GM18861 (cell line): ENCODE measurements at regions not wholly inside any gene's neighbourhood (a gene's known extent, or its start where the extent isn't known, plus 50 kb on each side); places are given as distances from the start of the nearest gene placed in this dataset.
"Not testable (repeated sequence)": the region's sequence is repeated elsewhere in the genome, so short reads cannot be mapped to it uniquely, and the experiment has no call there.

ENCODE experiments used
- ATAC-seq: cut with Tn5 transposase; IDR thresholded peaks from one replicate; pipeline ENCODE4 v1.9.1; 2021; ENCODE audit not compliant: unreplicated experiment

DNA sequence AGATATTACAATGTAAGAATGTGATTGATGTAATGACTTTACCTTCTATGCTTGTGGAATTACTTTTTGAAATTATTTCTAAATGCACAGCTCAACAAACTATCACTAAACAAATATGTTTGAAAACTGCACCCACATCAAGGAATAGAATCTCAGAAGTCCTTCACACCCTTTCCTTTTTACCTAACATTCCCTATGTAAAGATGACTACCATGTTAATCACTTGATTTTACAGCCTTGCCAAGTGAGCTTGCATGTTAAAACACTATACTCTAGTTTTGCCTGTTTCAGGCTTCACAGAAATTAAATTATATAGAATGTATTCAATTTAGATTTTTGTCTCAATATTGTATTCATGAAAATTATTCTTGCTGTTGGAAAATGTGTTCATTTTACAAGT, 1169.4 kb upstream of the CELF2 start:
- ATAC-seq = no peak

DNA sequence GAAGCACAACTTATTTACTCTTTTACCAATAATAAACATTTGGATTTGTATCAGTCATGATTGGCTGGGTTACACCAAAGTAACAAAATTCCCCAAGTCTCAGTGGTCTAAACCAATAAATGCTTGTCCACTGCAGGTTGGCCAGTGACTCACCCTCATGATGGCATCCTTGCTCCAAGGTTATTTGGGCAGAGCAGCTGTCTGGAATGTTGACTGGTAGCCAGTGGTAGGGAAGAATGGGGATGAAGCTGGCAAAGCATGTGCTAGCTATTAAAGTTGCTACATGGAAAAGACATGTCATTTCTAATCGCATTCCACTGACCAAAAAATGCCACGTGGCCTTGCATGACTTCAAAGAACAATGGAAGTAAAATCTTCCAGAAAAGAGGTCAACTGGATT, 1168.7 kb upstream of the CELF2 start:
- ATAC-seq = no peak

DNA sequence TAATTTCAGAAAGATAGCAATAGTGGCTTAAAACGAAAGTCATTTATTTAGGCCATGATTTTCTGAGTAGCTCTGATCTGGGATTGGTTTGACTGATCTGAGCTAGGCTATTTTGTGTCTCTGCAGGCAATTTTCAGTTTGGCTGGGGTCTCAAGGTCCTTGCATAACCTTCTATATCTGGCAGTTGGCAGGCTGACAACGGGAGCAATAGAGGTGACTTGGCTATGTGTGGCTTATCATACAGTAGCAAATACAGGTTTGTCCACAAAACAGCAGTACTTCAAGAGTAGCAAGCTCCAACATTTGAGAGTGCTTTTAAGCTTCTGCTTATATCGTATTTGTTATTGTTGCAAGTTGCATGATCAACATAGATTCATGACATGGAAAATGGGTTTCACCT, 1167.3 kb upstream of the CELF2 start:
- no peak for ATAC-seq

DNA sequence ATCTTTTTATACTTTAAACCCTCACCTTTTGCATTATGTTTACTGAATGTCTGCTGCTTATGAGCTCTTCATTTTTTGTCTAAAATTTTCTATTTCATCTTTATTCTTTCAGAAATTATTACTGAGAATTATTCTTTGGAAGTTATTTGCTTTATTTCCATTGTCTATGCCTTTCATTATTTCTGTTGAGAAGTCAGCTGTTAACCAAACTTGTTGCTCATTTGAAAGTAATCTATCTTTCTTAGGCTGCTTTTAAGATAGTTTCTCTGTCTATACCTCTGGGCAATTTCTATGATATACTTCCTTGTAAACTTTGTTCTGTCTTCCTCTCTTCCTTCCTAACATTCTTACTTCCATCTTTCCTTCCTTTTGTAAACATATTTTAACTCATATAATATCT, 1165.9 kb upstream of the CELF2 start:
- no peak for ATAC-seq

DNA sequence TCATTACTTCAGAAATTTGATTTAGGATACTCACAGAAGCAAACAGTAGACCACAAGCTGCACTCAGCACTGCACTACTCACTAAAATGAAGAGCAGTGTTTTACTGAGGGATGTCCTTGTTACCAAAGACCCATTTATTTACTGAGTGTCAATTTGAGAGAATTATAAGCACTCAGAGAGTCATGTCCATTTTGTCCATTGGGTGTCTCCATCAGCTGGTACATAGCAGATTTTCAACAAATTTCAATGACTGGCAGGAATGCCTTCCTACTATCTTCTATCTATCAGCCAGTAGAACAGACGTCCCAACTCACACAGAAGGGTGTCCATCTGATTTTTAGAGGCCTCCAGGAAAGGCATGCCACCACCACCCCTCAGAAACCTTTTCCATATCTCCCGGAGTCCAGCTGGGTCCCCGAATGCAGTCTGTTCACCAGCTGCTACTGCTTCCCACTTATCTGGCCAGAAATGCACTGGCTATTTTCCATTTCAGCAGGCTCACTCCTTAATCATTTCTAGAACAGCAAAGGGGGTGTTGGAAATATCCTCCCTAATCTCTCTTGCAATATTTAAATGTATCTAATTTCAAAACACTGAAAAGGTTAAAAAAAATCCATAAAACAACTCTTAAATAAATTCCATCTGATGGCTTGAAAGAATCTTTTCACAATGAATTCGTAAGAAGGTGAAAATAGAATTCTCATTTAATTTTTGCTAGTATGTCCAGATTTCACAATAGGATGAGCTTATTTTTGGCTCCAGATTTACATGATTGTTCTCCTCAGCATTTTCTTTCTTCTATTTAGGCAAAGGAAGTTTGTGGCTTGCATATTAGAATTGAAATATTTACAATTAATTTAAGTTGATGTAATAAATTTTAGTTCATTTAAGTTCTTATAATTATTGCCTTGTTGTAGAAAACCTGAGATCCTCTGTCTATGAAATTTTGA, 1164.0 kb upstream of the CELF2 start:
- no peak for ATAC-seq

DNA sequence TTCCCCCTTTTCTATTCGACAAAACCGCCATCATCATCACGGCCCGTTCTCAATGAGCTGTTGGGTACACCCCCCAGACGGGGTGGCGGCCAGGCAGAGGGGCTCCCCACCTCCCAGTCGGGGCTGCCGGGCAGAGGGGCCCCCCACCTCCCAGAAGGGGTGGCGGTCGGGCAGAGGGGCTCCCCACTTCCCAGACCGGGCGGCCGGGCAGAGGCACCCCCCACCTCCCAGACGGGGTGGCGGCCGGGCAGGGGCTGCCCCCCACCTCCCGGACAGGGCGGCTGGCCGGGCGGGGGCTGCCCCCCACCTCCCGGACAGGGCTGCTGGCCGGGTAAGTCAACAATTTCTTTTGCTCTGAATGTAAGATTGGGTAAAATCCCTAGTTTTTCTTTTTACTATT, 1162.2 kb upstream of the CELF2 start:
- not testable (repeated sequence) for ATAC-seq

DNA sequence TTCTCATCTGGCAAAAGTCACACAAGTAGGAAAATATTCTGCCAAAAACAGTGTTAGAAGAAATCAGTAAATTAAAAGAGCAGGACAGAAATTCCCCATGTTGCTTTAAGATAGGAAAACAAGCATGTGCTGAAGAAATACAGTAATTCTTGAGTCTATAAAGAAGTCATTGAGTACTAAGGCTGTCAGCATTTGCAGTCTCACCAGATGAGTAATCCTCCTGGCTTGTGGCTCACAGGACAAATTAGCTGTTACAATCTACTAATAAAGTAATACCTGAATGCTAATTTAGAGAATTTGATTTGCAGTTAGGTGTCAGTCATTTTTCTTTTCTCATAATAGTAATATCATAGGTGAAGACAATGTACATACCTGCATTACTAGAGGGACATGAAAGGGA, 1158.9 kb upstream of the CELF2 start:
- ATAC-seq = no peak

DNA sequence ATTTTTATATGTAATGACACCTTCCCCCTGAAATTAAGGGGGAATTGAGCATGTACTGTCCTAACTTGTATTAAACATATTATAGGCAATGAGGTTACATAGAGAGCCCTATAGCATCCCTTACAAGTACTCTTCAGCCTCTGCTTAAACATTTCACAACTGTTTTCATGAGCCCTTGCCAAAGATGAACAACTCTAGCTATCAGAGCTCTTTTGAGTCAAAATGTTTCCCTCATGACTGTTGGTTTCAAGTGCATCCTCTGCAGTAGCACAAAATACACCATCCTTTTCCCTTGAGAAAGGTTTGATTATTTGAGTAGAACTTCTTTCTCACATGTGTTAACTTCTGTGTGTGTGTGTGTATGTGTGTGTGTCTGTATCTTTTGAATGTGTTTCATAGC, 1157.6 kb upstream of the CELF2 start:
- no peak for ATAC-seq

DNA sequence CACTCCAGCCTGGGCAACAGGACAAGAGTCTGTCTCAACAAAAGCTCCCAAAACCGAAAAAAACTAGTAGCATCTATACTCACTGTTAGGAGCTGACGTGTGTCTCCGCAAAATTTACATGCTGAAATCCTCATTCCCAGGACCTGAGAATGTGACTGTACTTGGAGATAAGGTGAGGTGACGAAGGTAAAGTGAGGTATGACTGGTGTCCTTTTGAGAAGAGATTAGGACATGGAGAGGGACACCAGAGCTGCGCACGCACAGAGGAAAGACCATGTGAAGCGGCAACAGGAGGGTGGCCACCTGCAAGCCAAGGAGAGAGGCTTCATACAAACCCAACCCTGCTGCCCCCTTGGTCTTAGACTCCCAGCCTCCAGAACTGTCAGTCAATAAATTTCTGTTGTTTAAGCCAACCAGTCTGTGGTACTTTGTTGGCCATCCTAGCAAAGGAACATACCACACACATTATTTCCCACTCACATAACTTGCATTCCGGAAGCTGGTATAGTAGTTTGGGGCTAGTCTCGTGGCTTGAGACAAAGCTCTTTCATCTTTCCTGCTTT, 1154.0 kb upstream of the CELF2 start:
- no peak for ATAC-seq

DNA sequence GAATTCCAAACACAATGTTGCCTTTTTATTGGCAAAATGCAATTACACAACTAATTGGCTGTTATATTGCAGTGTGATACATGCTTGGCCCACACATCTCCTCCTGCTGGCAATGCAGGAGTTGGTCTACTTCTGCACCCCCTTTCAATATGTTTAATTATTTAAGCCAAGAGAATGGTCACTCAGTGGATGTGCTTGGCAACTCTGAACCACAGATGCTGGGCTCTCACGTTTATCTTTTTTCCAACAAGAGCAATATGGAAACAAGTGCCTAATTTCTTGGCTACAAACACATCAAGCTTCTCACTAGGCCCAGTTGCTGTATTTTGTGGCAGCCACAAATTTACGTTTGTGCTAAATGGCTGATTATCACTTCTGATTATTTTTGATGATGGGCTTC, 1149.2 kb upstream of the CELF2 start:
- ATAC-seq = no peak

DNA sequence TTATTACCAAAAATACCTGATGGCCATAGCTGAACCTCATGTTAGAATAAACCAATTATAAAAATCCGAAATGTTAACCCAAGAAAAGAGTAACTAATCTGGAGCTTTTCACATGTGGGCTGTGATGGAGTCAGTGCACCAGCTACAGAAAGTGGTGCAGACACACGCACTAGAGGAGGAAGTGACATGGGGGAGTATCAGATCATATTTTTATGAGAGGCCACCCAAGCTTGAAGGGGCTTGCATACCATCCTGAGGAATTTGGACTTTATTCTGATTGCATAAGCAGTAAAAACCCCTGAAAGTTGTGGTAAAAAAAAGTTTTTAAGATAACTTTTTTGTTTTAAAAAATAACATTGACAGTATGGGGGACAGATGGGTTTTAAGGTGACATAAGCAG, 1148.5 kb upstream of the CELF2 start:
- no peak for ATAC-seq

DNA sequence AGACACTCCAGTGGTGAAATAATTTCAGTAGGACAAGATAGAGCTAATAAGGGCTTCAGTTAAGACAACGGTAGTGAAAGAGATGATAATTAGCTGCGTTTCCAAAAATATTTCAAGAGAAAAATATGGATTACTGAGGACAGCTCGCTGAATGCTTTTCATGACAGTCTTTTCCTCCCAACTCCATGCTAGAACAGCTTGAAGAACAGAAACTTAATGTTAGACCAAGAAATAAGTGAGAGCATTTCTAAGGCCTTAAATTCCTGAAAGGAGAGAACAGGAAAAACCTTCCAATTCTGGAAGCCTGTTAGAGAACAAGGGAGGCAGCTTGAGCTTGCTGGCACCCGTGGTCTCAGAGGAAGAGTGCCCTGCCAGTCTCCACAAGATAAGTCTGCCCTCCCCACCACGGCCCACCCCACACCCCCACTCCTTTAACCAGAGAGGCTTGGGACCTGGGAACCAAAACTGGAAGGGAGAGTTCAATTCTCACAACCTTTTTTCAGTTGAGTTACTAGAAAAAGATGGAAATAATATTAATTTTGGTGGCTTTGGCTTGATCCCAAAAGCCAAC, 1148.0 kb upstream of the CELF2 start:
- no peak for ATAC-seq

DNA sequence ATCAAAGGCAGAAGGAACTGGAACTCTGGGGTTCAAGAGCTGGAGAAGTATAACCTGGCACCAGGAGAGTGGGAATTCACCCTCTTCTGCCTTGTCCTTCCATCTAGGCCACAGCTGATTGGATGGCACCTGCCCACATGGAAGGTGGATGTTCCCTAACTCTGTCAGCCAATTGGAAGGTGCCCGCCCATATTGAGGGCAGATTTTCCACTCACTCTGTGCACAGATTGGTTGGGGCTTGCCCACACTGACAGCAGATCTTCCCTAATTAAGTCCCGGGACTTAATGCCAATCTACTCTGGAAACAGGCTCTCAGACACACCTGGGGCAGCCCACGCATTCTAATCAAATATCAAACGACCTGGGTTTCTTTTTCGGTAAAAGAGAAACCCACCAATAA, 1142.3 kb upstream of the CELF2 start:
- ATAC-seq = no peak

DNA sequence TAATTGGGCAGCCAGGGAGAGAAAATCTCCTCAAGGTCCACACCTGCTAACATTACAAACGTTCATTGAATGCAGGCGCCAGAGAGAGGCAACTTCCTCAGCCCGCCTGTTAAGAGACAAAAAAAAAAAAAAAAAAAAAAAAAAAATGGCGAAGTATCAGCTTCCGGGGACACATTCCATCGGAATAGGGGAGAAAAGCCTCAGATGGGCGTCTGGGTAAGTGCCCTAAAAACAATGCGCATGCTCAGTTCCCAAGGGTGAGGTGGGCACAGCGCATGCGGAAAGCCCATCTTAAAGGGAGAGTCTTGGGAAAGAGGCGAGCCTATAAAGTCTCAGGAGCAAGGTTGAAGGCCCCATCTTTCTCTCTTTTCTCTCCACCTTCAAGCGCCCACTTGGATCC, 1139.7 kb upstream of the CELF2 start:
- ATAC-seq = no peak

DNA sequence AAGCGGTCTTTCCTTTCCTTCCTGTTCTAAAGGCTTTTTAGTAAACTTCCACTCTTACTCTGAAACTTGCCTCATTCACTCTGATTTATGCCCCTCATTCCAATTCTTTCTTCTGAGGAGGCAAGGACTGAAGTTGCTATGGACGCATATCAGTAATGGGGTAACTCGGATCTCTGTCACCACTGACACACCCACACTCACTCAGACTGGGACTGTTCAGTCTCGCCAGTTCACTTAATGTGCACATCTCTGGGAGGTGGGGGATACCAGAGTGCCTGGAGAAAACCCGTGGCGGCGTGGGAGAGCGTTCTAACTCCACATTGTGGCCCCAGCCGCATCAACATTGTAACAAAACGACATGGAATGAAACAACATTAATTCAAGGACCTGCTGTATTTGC, 1139.3 kb upstream of the CELF2 start:
- ATAC-seq = no peak

DNA sequence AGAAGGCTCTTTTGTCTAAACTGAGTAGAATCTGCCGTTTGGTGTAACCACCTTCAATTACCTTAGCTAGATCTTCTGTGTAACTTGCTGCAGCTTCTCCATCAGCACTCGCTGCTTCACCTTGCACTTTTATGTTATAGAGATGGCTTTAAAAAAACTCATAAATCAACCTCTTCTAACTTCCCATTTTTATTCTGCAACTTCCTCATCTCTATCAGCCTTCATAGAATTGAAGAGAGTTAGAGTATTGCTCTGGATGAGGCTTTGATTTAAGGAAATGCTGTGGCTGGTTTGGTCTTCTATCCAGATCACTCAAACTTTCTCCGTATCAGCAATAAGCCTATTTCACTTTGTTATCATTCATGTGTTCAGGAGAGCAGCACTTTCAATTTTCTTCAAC, 1131.9 kb upstream of the CELF2 start:
- no peak for ATAC-seq

DNA sequence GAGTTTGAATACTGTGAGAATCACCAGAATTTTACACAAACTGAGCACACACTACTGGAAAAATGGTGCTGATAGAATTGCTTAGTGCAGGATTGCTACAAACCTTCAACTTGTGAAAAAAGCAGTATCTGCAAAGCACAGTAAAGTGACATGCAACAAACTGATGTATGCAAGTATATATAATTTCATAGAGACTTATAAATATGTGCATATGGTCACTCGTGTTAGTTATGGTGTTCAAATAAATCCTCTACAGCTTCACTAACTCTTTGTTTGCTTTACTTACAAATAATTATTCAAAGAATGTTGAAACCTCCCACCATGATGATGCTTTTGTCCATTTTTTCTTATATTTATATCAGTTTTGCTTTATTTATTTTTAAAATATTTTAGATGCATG, 1130.9 kb upstream of the CELF2 start:
- no peak for ATAC-seq

DNA sequence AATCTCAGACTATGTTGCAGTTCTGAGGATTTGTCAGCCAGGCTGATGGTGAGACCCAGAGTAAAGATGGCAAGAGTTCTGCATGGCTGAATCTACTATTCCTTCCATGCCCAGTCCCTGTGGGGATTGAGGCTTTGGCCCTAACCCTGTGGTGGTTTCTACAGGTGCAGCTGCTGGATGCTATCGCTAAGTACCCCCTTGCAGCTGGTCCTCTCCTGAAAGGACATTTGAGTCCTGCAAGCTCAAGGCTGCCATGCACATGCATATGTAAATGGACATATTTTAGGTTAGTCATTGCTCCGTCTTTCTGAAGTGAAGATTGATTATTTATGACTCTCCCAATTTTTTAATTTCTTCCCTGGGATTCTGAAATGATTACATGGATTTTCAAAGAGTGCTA, 1122.2 kb upstream of the CELF2 start:
- no peak for ATAC-seq

DNA sequence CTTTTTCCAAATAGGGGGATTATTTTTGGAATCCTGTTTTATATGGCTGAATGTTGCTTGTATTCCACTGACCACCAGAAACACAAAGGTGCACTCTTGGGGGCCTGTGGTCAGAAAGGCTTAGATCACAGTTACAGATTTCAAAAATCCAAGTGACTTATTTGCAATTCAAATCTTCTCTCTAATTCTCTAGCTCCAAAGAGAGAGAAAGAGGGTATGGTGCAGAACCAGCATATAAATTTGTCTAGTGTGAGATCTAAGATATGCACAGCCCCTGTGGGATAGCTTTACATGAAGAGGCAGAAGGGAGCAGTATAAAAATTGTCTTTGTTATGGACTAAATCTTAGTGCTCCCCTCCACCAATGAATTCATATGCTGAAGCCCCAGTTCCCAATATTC, 1121.7 kb upstream of the CELF2 start:
- no peak for ATAC-seq

DNA sequence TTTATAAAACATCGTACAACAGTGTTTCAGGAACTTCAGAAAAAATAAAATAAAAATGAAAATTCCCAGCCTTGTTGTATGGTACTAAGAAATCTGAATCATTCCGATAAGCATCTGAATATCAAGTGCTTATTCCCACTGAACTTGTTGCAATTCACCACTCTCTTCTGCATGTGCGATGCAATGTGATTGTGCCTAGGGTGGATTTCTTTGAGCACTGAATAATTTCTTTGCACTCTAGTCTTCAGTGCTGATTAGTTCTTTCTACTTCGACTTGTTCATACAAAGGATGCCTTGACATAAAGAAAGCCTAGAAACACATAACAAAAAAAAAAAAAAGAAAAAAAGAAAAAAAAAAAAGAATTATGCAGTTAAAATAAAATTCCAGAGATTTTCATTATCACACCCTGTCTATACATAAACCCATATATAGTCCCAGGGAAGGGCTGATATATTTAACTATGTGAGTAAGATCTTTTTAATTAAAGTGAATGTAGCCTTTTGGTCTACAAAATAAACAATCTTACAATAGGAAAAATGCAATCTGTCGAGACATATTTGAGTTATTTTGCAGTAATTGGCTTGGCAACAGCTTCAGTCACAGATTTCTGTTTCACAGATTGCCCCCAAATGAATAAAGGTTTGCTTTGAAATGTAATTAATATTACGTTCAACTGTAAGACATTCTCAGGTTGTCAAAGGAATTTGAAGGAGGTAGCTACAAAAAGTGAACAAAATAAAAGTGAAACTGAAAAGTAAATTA, 1118.9 kb upstream of the CELF2 start:
- ATAC-seq = no peak

DNA sequence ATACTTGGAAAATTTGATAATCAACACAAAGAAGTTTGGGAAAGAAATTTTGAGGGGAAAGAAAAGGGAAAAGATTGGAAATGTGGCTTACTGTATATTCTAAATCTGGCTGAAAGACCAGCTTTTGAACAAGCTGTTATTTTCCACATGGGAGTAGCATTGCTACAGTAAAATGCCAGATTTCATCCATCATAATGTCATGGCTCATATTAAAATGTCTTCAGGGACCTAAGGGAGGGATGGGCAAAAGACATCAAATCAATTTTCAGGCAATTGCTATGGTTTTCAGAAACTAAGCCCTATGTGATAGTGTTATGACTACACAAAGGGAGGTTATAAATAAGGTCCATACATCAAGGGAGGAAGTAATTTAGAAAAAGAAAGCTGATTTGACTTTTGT, 1116.9 kb upstream of the CELF2 start:
- ATAC-seq = no peak

DNA sequence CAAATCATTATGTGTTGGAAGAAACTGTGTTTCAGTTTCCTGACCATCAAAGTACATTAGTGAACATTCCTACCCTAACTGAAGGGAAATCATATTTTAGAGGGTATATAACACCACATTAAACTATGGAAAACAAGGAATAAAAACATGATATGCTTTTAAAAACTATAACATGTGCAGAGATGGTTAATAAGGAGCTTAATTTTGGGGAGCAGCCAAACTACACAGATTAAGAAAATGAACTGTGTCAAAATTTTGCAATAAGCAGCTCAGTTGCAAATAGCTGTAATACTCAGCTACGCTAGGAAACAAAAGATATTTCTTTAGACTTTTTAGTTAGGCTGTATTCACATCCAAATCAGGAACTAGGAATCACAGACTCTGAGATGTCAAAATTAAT, 1115.7 kb upstream of the CELF2 start:
- ATAC-seq = no peak
